WTC11 (cell line): ENCODE measurements at regions not wholly inside any gene's neighbourhood (a gene's known extent, or its start where the extent isn't known, plus 50 kb on each side); places are given as distances from the start of the nearest gene placed in this dataset.

Source experiments
- ATAC-seq: fragments of 200-7000 bp; cut with Tn5 transposase; 2 replicates; pipeline ENCODE4 v1.10.0; 2021; ENCODE audit warnings: mild to moderate bottlenecking, moderate library complexity
- CTCF ChIA-PET: fragments of 300-600 bp; sonication (Branson Sonifier 250); formaldehyde crosslinking; loops from one replicate; lab custom pipeline; 2021; ENCODE audit warnings: antibody characterized with exemption; lab: Charles Lee
- POLR2A ChIA-PET: fragments of 350-600 bp; sonication (Branson Sonifier 250); formaldehyde crosslinking; loops from one replicate; lab custom pipeline; 2021; ENCODE audit warnings: antibody characterized with exemption; lab: Charles Lee
- DNase-seq: peaks from one replicate; pipeline ENCODE4 v3.0.0; 2021; ENCODE audit warnings: low spot score
- H3K27ac Mint-ChIP-seq: 2 replicates; pipeline ENCODE4 v1.8.0; 2021; ENCODE audit warnings: mixed read lengths
- H3K27me3 Mint-ChIP-seq: 2 replicates; pipeline ENCODE4 v1.8.0; 2021; ENCODE audit warnings: low read depth, mild to moderate bottlenecking, moderate library complexity, mixed read lengths
- H3K36me3 Mint-ChIP-seq: 2 replicates; pipeline ENCODE4 v1.8.0; 2021; ENCODE audit warnings: mixed read lengths
- H3K4me1 Mint-ChIP-seq: 2 replicates; pipeline ENCODE4 v1.8.0; 2022; ENCODE audit warnings: mixed read lengths
- H3K4me3 Mint-ChIP-seq: 2 replicates; pipeline ENCODE4 v1.8.0; 2021; ENCODE audit warnings: mild to moderate bottlenecking, moderate library complexity, mixed read lengths
- H3K9me3 Mint-ChIP-seq: 2 replicates; pipeline ENCODE4 v1.8.0; 2021; ENCODE audit warnings: mixed read lengths
- ATF6 ChIP-seq: sonication (generic); formaldehyde crosslinking; IDR thresholded peaks from 2 replicates; pipeline ENCODE4 v1.8.1; 2023; ENCODE audit warnings: mild to moderate bottlenecking, missing genetic modification reagents
- CREB1 ChIP-seq: sonication (generic); formaldehyde crosslinking; IDR thresholded peaks from 2 replicates; pipeline ENCODE4 v1.8.0; 2023; ENCODE audit warnings: mild to moderate bottlenecking, missing genetic modification reagents
- ELF4 ChIP-seq: sonication (generic); formaldehyde crosslinking; IDR thresholded peaks from 2 replicates; pipeline ENCODE4 v1.8.1; 2022; ENCODE audit warnings: low read depth, mild to moderate bottlenecking, moderate library complexity, missing genetic modification reagents
- EMX1 ChIP-seq: fragments of 250-450 bp; sonication (Bioruptor Pico); IDR thresholded peaks from 2 replicates; pipeline ENCODE4 v1.8.0; 2021; ENCODE audit warnings: mild to moderate bottlenecking
- ETV6 ChIP-seq: sonication (generic); formaldehyde crosslinking; IDR thresholded peaks from 2 replicates; pipeline ENCODE4 v1.8.1; 2022; ENCODE audit warnings: mild to moderate bottlenecking, missing genetic modification reagents
- GABPB1 ChIP-seq: sonication (generic); formaldehyde crosslinking; IDR thresholded peaks from 2 replicates; pipeline ENCODE4 v1.8.1; 2023; ENCODE audit warnings: mild to moderate bottlenecking, missing genetic modification reagents
- JUN ChIP-seq: sonication (generic); formaldehyde crosslinking; IDR thresholded peaks from 2 replicates; pipeline ENCODE4 v1.8.0; 2023; ENCODE audit warnings: mild to moderate bottlenecking, missing genetic modification reagents
- NFE2L1 ChIP-seq: sonication (generic); formaldehyde crosslinking; IDR thresholded peaks from 2 replicates; pipeline ENCODE4 v1.8.1; 2023; ENCODE audit warnings: missing genetic modification reagents
- SOX15 ChIP-seq: fragments of 250-450 bp; sonication (Bioruptor Pico); IDR thresholded peaks from 2 replicates; pipeline ENCODE4 v1.9.0; 2021; ENCODE audit warnings: mild to moderate bottlenecking
- STAT6 ChIP-seq: sonication (generic); formaldehyde crosslinking; conservative IDR thresholded peaks from 2 replicates; pipeline ENCODE4 v1.8.1; 2023; ENCODE audit warnings: mild to moderate bottlenecking, low read depth, missing genetic modification reagents, moderate library complexity
- ZNF121 ChIP-seq: sonication (generic); formaldehyde crosslinking; IDR thresholded peaks from 2 replicates; pipeline ENCODE4 v1.8.0; 2023; ENCODE audit warnings: missing genetic modification reagents
- ZNF423 ChIP-seq: fragments of 250-450 bp; sonication (Bioruptor Pico); IDR thresholded peaks from 2 replicates; pipeline ENCODE4 v2.1.2; 2022; ENCODE audit warnings: mild to moderate bottlenecking, moderate library complexity
- TF ChIP-seq, protein P1 (sequence below): sonication (generic); formaldehyde crosslinking; IDR thresholded peaks from 2 replicates; pipeline ENCODE4 v1.8.0; 2023; ENCODE audit warnings: missing genetic modification reagents
- TF ChIP-seq, protein P2 (sequence below): sonication (generic); formaldehyde crosslinking; conservative IDR thresholded peaks from 2 replicates; pipeline ENCODE4 v1.8.1; 2022; ENCODE audit warnings: mild to moderate bottlenecking, missing genetic modification reagents
- TF ChIP-seq, protein P3 (sequence below): fragments of 200-600 bp; IDR thresholded peaks from 2 replicates; pipeline ENCODE4 v1.8.0; 2022; ENCODE audit warnings: antibody characterized with exemption
- TF ChIP-seq, protein P4 (sequence below): fragments of 250-450 bp; sonication (Bioruptor Pico); IDR thresholded peaks from 2 replicates; pipeline ENCODE4 v1.9.0; 2021; ENCODE audit warnings: moderate library complexity, mild to moderate bottlenecking, inconsistent platforms, borderline replicate concordance
- TF ChIP-seq, protein P5 (sequence below): sonication (generic); formaldehyde crosslinking; IDR thresholded peaks from 2 replicates; pipeline ENCODE4 v1.8.1; 2022; ENCODE audit warnings: low read depth, missing genetic modification reagents, borderline replicate concordance

- TF ChIP-seq STAT6 (no peak), ZNF121 (CRISPR knock-in tag) (no peak), CREB1 (CRISPR knock-in tag) (no peak), ATF6 (no peak), ELF4 (CRISPR knock-in tag) (no peak)
- TF ChIP-seq, protein P1, sequence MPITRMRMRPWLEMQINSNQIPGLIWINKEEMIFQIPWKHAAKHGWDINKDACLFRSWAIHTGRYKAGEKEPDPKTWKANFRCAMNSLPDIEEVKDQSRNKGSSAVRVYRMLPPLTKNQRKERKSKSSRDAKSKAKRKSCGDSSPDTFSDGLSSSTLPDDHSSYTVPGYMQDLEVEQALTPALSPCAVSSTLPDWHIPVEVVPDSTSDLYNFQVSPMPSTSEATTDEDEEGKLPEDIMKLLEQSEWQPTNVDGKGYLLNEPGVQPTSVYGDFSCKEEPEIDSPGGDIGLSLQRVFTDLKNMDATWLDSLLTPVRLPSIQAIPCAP (CRISPR knock-in tag): no peak
- TF ChIP-seq, protein P2, sequence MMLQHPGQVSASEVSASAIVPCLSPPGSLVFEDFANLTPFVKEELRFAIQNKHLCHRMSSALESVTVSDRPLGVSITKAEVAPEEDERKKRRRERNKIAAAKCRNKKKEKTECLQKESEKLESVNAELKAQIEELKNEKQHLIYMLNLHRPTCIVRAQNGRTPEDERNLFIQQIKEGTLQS: no peak
Observed at GRCh38 chr4:130738233-130738632, 1642.3 kb downstream of the C4orf33 start (continued).

DNA sequence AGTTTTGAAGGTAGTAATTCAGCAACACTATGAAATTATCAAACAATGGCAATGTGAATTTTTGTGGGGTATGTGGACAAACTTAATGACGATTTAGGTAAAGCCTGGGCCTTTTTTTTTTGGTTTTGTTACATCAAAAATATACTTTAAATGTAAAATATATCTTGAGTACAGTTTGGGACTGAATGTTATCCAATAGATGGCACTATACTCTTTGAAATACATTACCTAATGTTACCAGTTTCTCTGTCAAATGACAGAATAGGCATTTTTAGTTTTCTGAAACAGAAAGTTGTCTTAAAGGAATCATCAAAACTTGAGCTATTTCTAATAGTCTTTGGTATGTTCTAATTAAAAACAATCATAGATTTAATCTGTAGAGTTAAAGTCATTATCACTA lies 1651.9 kb downstream of the C4orf33 start:
- H3K36me3 Mint-ChIP-seq: peaks cover 15% of the 10 kb centered on the region
- no peak for TF ChIP-seq SOX15 (CRISPR knock-in tag)
- TF ChIP-seq, protein P3, sequence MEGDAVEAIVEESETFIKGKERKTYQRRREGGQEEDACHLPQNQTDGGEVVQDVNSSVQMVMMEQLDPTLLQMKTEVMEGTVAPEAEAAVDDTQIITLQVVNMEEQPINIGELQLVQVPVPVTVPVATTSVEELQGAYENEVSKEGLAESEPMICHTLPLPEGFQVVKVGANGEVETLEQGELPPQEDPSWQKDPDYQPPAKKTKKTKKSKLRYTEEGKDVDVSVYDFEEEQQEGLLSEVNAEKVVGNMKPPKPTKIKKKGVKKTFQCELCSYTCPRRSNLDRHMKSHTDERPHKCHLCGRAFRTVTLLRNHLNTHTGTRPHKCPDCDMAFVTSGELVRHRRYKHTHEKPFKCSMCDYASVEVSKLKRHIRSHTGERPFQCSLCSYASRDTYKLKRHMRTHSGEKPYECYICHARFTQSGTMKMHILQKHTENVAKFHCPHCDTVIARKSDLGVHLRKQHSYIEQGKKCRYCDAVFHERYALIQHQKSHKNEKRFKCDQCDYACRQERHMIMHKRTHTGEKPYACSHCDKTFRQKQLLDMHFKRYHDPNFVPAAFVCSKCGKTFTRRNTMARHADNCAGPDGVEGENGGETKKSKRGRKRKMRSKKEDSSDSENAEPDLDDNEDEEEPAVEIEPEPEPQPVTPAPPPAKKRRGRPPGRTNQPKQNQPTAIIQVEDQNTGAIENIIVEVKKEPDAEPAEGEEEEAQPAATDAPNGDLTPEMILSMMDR: peak; percentile 24; the same call in 1 of the 2 replicates
- ChIA-PET CTCF (interaction anchor here (0.6 kb wide), 1 partner anchor 1541 kb away, joined by 4 read pairs; no protein-coding TSS in a partner anchor), POLR2A (no interaction called here)
- H3K4me3 Mint-ChIP-seq: no peak overlapping the region
- no peak overlapping the region for H3K27ac Mint-ChIP-seq
- H3K27me3 Mint-ChIP-seq: no peaks in the 10 kb centered on the region
- peaks cover 14% of the 10 kb centered on the region for H3K4me1 Mint-ChIP-seq
- H3K9me3 Mint-ChIP-seq: peaks cover 26% of the 10 kb centered on the region
- DNase-seq: no peak
- 0 out of 2 replicates have a peak, but pooled peaks have one; percentile 46 for ATAC-seq

DNA sequence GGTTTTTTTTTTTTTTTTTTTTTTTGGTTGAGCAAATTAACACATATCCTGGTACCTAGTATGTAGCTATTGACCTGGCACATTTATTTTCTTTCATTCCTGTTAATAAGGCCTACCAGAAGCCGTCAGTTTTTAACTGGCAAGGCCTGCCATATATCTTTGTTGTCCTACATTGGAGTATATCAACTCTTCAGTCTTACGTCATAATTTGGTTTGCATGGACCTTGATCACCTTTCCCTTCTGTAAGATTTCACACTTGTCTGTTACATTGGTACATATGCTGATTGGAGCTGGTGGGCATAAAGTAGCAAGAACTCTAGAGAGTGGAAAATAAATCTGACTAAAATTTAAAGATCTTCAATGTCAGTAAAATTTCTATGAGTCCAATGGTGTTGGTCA lies 1658.0 kb downstream of the C4orf33 start:
- DNase-seq (no peak), ATAC-seq (no peak)
- Mint-ChIP-seq H3K36me3 (peaks cover 31% of the 10 kb centered on the region), H3K27me3 (no peaks in the 10 kb centered on the region), H3K4me3 (no peak overlapping the region), H3K27ac (no peak overlapping the region), H3K4me1 (peaks cover 7% of the 10 kb centered on the region; the same call in 1 of the 2 replicates), H3K9me3 (peaks cover 54% of the 10 kb centered on the region)
- TF ChIP-seq JUN: no peak
- TF ChIP-seq ZNF423 (CRISPR knock-in tag): no peak
- TF ChIP-seq EMX1: no peak
- TF ChIP-seq, protein P4, sequence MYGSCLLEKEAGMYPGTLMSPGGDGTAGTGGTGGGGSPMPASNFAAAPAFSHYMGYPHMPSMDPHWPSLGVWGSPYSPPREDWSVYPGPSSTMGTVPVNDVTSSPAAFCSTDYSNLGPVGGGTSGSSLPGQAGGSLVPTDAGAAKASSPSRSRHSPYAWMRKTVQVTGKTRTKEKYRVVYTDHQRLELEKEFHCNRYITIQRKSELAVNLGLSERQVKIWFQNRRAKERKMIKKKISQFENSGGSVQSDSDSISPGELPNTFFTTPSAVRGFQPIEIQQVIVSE: no peak
- TF ChIP-seq ETV6 (CRISPR knock-in tag): no peak
- no peak for TF ChIP-seq GABPB1
- TF ChIP-seq, protein P3: no peak
- TF ChIP-seq, protein P5, sequence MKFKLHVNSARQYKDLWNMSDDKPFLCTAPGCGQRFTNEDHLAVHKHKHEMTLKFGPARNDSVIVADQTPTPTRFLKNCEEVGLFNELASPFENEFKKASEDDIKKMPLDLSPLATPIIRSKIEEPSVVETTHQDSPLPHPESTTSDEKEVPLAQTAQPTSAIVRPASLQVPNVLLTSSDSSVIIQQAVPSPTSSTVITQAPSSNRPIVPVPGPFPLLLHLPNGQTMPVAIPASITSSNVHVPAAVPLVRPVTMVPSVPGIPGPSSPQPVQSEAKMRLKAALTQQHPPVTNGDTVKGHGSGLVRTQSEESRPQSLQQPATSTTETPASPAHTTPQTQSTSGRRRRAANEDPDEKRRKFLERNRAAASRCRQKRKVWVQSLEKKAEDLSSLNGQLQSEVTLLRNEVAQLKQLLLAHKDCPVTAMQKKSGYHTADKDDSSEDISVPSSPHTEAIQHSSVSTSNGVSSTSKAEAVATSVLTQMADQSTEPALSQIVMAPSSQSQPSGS (CRISPR knock-in tag): no peak
- no peak for TF ChIP-seq NFE2L1 (CRISPR knock-in tag)
- no peak for TF ChIP-seq CREB1 (CRISPR knock-in tag)
- CTCF ChIA-PET: no interaction called here
- POLR2A ChIA-PET: no interaction called here
